ENCODE measurements at regions not wholly inside any gene's neighbourhood (a gene's known extent, or its start where the extent isn't known, plus 50 kb on each side); places are given as distances from the start of the nearest gene placed in this dataset.
A peak's percentile ranks its signal among the peaks of the same experiment; 100 is the strongest.
"Not testable (repeated sequence)": the region's sequence is repeated elsewhere in the genome, so short reads cannot be mapped to it uniquely, and the experiment has no call there.

DNA sequence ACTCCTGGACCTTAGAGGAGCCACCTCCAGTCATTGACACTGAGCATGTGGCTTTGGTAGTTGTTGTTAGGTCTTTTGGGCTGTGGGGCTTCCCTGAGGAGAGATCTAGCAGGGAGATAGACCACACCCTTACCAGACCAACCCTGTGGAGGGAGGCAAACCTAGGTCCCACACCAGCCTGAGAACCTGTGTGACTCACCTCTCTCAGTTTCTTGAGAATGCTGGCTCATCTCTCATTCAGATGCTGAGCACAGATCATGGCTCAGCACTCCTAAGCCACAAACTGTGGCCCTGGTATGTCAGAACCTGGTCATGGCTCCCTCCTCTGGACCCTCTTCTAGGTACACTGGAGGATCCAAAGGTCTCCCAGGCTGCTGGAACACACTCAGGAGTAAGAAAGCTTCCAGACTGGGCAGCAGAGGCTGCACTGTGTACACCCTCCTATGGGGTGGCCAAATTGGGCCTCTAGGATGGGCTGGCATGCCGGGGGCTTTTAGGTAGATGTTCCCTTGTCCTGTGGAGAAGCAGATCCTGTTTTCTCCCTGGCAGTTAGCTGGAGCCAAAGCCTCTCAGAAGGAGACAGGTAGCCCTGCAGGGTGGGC is 1294.5 kb downstream of the KHDRBS2 start:
- TF ChIP-seq ZFX (IDR thresholded peaks at IDR 0.05; ENCODE audit: borderline replicate concordance) = no peak
- TF ChIP-seq, protein P1, sequence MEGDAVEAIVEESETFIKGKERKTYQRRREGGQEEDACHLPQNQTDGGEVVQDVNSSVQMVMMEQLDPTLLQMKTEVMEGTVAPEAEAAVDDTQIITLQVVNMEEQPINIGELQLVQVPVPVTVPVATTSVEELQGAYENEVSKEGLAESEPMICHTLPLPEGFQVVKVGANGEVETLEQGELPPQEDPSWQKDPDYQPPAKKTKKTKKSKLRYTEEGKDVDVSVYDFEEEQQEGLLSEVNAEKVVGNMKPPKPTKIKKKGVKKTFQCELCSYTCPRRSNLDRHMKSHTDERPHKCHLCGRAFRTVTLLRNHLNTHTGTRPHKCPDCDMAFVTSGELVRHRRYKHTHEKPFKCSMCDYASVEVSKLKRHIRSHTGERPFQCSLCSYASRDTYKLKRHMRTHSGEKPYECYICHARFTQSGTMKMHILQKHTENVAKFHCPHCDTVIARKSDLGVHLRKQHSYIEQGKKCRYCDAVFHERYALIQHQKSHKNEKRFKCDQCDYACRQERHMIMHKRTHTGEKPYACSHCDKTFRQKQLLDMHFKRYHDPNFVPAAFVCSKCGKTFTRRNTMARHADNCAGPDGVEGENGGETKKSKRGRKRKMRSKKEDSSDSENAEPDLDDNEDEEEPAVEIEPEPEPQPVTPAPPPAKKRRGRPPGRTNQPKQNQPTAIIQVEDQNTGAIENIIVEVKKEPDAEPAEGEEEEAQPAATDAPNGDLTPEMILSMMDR (IDR thresholded peaks at IDR 0.05) = no peak
- H3K27ac ChIP-seq = no peak overlapping the region

DNA sequence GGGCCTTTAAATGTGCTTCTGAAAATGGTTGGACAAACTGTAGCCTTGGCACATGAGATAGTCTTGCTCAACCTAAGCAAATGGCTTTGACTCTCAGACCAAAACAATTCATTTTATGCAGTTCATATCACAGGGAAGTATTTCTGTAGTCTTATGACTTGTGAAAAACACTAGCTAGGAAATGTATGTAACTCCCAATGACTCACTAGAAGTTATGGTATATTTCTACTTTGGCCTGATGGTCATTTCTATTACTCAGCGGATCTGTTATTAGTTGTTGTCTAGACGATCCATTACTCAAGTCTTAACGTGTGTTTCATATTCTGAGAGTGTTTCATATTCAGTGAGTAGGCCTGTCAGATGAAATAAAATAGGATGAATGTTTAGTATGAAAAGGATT is 1333.5 kb downstream of the KHDRBS2 start:
- no peak overlapping the region for H3K27ac ChIP-seq
- TF ChIP-seq ZFX (IDR thresholded peaks at IDR 0.05; ENCODE audit: borderline replicate concordance) = no peak
- TF ChIP-seq, protein P1 (IDR thresholded peaks at IDR 0.05) = no peak

DNA sequence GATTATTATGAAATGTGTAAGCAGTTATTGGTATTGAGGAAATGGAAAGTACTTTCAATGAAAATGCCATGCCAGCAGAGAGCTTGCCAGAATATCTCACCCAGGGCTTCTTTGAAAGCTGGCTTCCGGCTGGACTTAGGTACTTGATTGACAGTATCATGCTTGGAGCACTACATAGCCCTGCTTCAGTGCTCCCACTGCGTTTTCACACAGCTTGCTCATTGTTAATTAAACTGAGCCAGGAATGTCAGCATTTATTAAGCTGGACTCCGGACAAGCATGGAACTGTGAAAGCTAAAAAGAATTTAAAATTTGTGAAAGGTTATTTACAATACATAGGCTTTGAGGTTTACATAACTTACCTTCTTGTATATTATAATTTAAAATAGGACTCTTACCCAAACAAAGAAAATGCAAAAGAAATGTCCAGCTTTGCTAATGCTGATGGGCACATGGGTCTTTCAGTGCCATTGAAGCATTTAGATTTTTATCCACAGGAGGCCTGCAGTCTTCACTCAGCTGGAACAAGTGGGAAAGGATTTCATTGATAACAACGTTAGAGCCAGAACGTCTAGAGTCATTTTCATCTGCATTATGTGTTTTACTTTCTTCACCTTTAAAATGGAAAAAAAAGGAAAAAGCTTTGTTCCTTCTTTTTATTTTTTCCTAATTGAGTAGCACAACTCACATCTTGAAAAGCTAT is 1335.7 kb downstream of the KHDRBS2 start:
- H3K27ac ChIP-seq = not testable (repeated sequence)

DNA sequence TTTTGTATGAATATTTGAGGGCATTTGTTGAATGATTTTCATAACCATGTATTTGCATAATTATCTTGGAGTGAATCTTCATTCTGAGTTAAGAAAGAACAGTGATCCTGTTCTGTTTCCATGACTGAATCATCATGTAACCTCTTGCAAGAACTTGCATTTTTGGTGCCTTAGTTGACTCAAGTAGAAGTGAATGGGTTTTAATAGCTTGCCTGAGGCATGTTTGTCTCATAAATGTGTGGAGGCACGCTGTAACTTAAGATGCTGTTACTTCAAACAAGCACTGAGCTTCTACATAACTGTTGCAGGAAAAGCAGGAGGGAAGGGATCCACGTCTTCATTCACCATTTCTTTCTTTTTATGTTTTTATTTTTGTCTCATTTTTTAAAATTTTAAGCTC is 1338.6 kb downstream of the KHDRBS2 start:
- not testable (repeated sequence) for H3K27ac ChIP-seq

DNA sequence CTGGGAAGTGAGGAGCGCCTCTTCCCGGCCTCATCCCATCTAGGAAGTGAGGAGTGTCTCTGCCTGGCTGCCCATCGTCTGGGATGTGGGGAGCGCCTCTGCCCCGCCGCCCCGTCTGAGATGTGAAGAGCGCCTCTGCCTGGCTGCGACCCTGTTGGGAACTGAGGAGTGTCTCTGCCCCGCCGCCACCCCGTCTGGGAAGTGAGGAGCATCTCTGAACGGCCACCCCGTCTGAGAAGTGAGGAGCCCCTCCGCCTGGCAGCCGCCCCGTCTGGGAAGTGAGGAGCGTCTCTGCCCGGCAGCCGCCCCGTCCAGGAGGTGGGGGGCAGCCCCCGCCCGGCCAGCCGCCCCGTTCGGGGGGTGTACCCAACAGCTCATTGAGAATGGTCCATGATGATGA is 1341.2 kb downstream of the KHDRBS2 start:
- not testable (repeated sequence) for H3K27ac ChIP-seq

DNA sequence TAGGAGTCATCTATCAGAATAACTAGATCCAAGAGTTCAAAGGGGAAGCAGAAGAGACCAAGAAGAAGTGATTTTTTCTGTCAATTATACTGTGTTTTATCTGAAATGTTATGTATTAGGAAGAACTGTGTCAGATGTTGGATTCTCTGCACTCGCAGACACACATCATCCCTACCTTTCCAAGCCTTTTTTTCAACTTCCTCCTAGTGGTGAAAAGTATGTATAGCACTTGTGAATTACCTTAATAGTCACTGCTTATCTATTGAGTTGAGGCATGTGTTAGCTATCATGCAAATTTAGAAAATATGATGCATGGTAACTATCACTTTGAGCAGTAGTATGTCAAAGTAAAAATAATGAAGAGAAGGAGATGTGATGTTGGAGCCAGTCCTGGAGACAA is 1350.1 kb downstream of the KHDRBS2 start:
- H3K27ac ChIP-seq = not testable (repeated sequence)
- TF ChIP-seq, protein P1 (IDR thresholded peaks at IDR 0.05) = peak; percentile 5; the same call in 1 of the 2 replicates

DNA sequence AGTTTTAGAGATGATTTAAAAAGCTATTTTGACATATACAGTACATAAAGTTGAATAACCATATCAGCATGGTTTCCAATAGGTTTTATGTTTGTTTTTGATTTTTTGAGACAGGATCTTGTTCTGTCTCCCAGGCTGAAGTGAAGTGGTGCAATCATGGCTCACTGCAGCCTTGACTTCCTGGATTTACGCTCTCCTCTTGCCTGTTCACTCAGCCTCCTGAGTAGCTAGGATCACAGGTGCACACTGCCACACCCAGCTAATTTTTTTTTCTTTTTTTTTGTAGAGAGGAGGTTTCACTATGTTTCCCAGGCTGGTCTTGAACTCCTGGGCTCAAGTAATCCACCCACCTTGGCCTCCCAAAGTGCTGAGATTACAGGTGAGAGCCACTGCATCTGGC is 1366.4 kb downstream of the KHDRBS2 start:
- not testable (repeated sequence) for H3K27ac ChIP-seq

DNA sequence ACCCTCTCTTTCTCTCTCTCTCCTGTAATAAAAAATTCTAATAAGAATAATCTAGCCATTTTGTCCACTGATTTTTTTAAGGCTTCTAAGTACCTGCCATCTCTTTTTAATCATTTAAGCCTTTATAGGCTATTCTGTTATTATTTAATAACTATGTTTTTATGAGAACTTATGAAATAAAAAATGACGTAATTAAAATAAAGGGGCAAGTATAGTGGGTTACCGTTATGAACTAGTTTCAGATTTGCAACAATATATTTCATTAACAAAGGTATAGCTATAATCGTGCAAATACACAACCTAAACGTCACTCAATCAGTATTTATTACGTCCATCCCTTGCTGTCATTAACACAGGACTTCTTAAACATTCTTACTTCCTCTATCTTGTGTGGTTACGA is 1382.2 kb downstream of the KHDRBS2 start:
- H3K27ac ChIP-seq = not testable (repeated sequence)

DNA sequence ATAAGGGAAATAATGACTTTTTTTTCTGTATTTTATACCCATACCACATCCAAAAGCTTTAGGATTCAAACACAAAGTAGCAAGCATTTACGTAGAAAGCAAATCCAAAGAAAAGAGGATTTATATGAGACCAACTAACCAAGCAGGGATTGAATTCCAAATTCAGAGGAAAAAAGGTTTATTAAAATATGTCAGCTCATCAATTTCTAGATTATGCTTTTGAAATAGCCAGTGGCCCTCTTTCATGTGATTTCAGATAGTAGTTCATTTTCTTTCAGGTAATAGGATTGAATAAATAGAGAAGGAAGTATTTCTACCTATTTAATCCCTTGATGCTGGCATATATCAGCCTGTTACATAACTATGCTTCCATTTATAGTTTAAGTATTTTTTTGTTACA is 1392.7 kb downstream of the KHDRBS2 start:
- H3K27ac ChIP-seq = not testable (repeated sequence)

DNA sequence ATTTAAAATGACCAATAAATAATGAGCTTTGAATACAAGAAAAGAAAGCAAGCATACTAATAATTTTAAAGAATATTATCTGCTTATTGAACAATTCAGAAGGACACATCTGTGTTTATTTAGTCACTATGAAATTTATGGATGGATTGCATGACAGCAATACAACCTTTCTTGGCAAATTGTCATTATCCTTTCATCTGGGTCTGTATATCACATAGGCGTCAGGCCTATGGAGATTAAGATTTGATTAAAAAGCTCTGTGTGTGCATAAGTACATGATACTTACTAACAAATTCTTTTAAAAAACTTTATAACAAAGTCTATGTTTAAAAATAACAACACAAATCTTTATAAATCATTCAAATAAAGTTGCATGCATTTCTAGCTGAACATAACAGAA is 1394.4 kb downstream of the KHDRBS2 start:
- no peak overlapping the region for H3K27ac ChIP-seq
- TF ChIP-seq ZFX (IDR thresholded peaks at IDR 0.05; ENCODE audit: borderline replicate concordance) = no peak
- TF ChIP-seq, protein P1 (IDR thresholded peaks at IDR 0.05) = no peak

DNA sequence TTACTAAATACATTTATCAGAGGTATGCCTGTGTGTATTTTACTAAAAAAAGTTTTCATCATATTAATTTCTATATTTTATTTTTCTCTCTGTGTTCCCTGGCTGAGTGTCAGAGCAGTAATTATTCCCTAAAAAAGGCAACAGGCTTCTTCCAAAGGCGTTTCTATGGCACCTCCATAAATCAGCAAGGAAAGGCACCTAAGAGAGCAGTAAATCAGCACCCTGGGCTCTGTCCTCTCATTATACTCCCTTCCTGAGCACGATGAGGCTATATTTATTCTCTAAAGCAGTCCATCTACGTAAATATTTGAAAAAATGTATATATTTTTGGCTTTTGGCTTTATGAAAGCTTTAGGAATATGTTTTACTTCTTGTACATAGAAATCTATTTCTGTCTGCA is 1408.6 kb downstream of the KHDRBS2 start:
- not testable (repeated sequence) for H3K27ac ChIP-seq

DNA sequence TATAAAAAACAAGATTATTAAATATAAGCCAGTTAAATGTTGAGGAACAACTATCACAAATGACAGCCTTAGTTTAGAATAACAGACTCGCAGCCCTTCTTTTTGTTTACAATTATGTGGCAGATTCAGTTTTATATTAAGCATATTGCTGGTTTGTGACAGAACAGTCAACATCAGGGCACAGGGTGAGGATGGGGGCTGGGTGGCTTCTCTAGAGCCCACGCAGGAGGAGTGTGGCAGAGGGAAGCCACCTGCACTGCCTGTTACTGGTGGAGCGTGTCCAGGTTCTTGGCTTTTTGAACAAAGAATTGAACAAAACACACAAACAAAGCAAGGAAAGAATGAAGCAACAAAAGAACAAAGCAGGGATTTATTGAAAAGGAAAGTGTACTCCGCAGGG is 1415.2 kb downstream of the KHDRBS2 start:
- H3K27ac ChIP-seq = peak overlapping the region; percentile 44; the same call in 1 of the 2 replicates

All from 22Rv1 (cell line).